Uterus (tissue), 3 donors: ENCODE measurements at regions not wholly inside any gene's neighbourhood (a gene's known extent, or its start where the extent isn't known, plus 50 kb on each side); places are given as distances from the start of the nearest gene placed in this dataset.

Experiments
- DNase-seq, 2 donors: peaks; one replicate each; pipeline ENCODE4 v3.0.0-alpha.2; 2019 to 2020
- H3K27ac ChIP-seq, 2 donors: fragments of 200-600 bp; sonication (generic); 1 replicate in 1 of 2; 2 replicates in 1 of 2; pipeline ENCODE4 v1.5.1; 2016 to 2018
- H3K27me3 ChIP-seq, 2 donors: fragments of 200-600 bp; sonication (generic); one replicate each; pipeline ENCODE4 v1.5.1; 2018 to 2019; ENCODE audit warnings: control low read depth in 1 of 2
- H3K36me3 ChIP-seq, 2 donors: fragments of 200-600 bp; sonication (generic); one replicate each; pipeline ENCODE4 v1.5.1; 2019; ENCODE audit warnings: control low read depth in 1 of 2
- H3K4me1 ChIP-seq, 2 donors: fragments of 200-600 bp; sonication (generic); one replicate each; pipeline ENCODE4 v1.5.1; 2018 to 2019; ENCODE audit warnings: control low read depth in 1 of 2
- H3K4me3 ChIP-seq, 2 donors: fragments of 200-600 bp; sonication (generic); 1 replicate in 1 of 2; 2 replicates in 1 of 2; pipeline ENCODE4 v1.5.1; 2018 to 2019; ENCODE audit warnings: mild to moderate bottlenecking in 1 of 2
- H3K9me3 ChIP-seq, 2 donors: fragments of 200-600 bp; sonication (generic); one replicate each; pipeline ENCODE4 v1.5.1; 2019; ENCODE audit warnings: control low read depth in 1 of 2
- CTCF ChIP-seq, 4 experiments: fragments of 200-600 bp in 2 of 4; fragments of 450-650 bp in 2 of 4; sonication (generic) in 2 of 4; IDR thresholded peaks; one replicate each; pipeline ENCODE4 v1.5.1; 2016 to 2019; ENCODE audit warnings: antibody characterized with exemption in 4 of 4, mild to moderate bottlenecking in 2 of 4, moderate library complexity in 1 of 4
- POLR2A ChIP-seq, 2 donors: fragments of 450-650 bp; IDR thresholded peaks; one replicate each; pipeline ENCODE4 v1.6.1; 2016; ENCODE audit warnings: antibody characterized with exemption in 2 of 2, mild to moderate bottlenecking in 1 of 2, moderate library complexity in 1 of 2
- intact Hi-C: fragments of 100-400 bp; cut with DNase I; formaldehyde crosslinking; loops from one replicate; pipeline ENCODE4 v1.15.1; 2023; ENCODE audit warnings: low total_unique reads
- donor health status: DM: yes; HTN: yes; CAD: no.

GRCh38 chr2:48251437-48252148 lies 62.9 kb upstream of the FOXN2 start:
- H3K27me3 ChIP-seq: no peaks in the 10 kb centered on the region
- no peak overlapping the region for H3K4me3 ChIP-seq
- H3K4me1 ChIP-seq: peaks cover 0 to 4% of the 10 kb centered on the region in 2 donors
- intact Hi-C loops: no loop called here
- H3K9me3 ChIP-seq: no peaks in the 10 kb centered on the region
- H3K36me3 ChIP-seq: no peaks in the 10 kb centered on the region
- no peak for DNase-seq
- H3K27ac ChIP-seq: no peak overlapping the region
- no peak for TF ChIP-seq POLR2A (IDR thresholded peaks at IDR 0.05)
- TF ChIP-seq CTCF (IDR thresholded peaks at IDR 0.05): no peak

GRCh38 chr2:48253301-48253700 lies 61.2 kb upstream of the FOXN2 start:
- Histone ChIP-seq H3K27me3 (no peaks in the 10 kb centered on the region), H3K9me3 (no peaks in the 10 kb centered on the region), H3K36me3 (no peaks in the 10 kb centered on the region), H3K4me3 (no peak overlapping the region), H3K27ac (no peak overlapping the region), H3K4me1 (peaks cover 0 to 4% of the 10 kb centered on the region in 2 donors)
- intact Hi-C loops: no loop called here
- no peak for TF ChIP-seq POLR2A (IDR thresholded peaks at IDR 0.05)
- TF ChIP-seq CTCF (IDR thresholded peaks at IDR 0.05): no peak
- DNase-seq: no peak

GRCh38 chr2:48254839-48255238 lies 59.6 kb upstream of the FOXN2 start:
- Histone ChIP-seq H3K4me3 (no peak overlapping the region), H3K36me3 (no peaks in the 10 kb centered on the region), H3K27me3 (no peaks in the 10 kb centered on the region), H3K4me1 (peaks cover 0 to 3% of the 10 kb centered on the region in 2 donors), H3K27ac (no peak overlapping the region), H3K9me3 (no peaks in the 10 kb centered on the region)
- DNase-seq: no peak
- intact Hi-C loops: no loop called here
- no peak for TF ChIP-seq POLR2A (IDR thresholded peaks at IDR 0.05)
- no peak for TF ChIP-seq CTCF (IDR thresholded peaks at IDR 0.05)

GRCh38 chr2:48257456-48257855 lies 57.0 kb upstream of the FOXN2 start:
- no peaks in the 10 kb centered on the region for H3K9me3 ChIP-seq
- H3K36me3 ChIP-seq: no peaks in the 10 kb centered on the region
- no peaks in the 10 kb centered on the region for H3K4me1 ChIP-seq
- no peak overlapping the region for H3K4me3 ChIP-seq
- TF ChIP-seq POLR2A (IDR thresholded peaks at IDR 0.05) (no peak), CTCF (IDR thresholded peaks at IDR 0.05) (no peak)
- intact Hi-C loops: no loop called here
- no peak overlapping the region for H3K27ac ChIP-seq
- H3K27me3 ChIP-seq: no peaks in the 10 kb centered on the region
- DNase-seq: no peak

- H3K4me1 ChIP-seq: no peaks in the 10 kb centered on the region
- no peak overlapping the region for H3K27ac ChIP-seq
- no peaks in the 10 kb centered on the region for H3K9me3 ChIP-seq
- no peaks in the 10 kb centered on the region for H3K27me3 ChIP-seq
- TF ChIP-seq CTCF (IDR thresholded peaks at IDR 0.05): no peak
- TF ChIP-seq POLR2A (IDR thresholded peaks at IDR 0.05): no peak
- intact Hi-C loops: no loop called here
- no peak overlapping the region for H3K4me3 ChIP-seq
- DNase-seq: no peak
- H3K36me3 ChIP-seq: no peaks in the 10 kb centered on the region
Measured at GRCh38 chr2:48258481-48259149, 55.9 kb upstream of the FOXN2 start.
